ENCODE measurements at regions not wholly inside any gene's neighbourhood (a gene's known extent, or its start where the extent isn't known, plus 50 kb on each side); places are given as distances from the start of the nearest gene placed in this dataset.

DNA sequence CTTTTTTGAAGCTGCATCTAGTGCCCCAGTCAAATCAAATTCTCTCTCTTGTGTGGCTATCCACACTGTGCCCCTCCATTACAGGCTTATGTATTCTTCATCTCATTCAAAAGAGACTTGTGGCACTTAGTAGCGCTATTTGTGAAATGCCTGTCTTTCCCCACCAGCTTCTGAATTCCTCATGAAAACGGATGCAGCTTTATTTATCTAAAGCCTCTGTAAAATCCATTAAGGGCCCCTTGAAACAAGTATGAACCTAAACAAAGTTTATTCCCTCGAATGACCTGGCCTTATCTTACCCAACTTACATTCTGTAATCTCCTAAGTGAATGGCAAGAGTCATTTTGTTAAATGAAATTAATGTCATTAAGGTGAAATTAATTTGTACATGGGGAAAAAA, 417.4 kb upstream of the PIK3C3 start (continued):
- TF ChIP-seq BCLAF1 (IDR thresholded peaks at IDR 0.05) (no peak), SPI1 (IDR thresholded peaks at IDR 0.05; ENCODE audit: borderline replicate concordance, insufficient read depth, low read depth, low read length) (no peak), SMAD1 (IDR thresholded peaks at IDR 0.05; ENCODE audit: low read depth, partially characterized antibody) (no peak), EED (IDR thresholded peaks at IDR 0.05; ENCODE audit: low read depth) (no peak)

DNA sequence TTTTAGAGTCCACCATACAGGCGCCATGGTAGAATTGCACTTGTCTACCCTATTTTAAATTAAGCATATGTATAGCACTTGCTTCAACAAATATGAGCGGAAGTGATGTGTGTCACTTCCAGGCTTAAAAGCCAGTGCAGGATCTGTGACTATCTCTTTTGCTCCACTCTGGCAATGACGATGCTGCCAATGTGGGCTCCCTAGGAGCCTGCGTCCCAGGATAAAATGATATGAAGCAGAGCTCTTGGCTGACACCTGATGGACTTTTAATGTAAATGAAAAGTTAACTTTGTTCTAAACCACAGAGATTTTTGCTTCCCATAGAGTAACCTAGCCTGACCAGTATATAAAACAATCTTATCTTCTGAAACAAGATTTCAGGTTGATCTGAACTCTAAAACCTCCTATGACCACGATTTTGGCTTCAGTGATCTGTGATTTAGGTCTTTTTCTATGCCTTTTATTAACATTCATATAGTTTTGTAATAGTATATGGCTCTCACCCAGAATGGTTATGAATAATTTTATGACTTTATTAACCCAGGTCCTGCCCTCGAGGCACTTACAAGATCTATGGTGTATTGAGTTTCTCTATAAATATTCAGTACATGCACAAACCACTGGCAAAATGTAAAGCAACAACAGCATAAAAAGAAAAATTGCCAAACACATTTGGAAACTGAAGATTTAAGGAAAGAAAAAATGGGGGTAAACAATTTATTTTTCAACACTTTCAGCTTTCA, 422.5 kb upstream of the PIK3C3 start:
- Histone ChIP-seq H3K4me3 (no peak overlapping the region), H2AFZ (ENCODE audit: control insufficient read depth, low read depth, low read length) (no peak overlapping the region), H3K9me3 (replicated peaks; ENCODE audit: control insufficient read depth, insufficient read depth, low read length) (no peaks in the 10 kb centered on the region), H3K36me3 (ENCODE audit: control insufficient read depth in 2 of 2, insufficient read depth in 2 of 2, low read length in 1 of 2) (no peaks in the 10 kb centered on the region), H3K79me2 (ENCODE audit: control insufficient read depth, insufficient read depth, low read length) (no peaks in the 10 kb centered on the region), H3K9ac (ENCODE audit: control insufficient read depth, insufficient read depth, low read length) (no peak overlapping the region), H3K4me1 (ENCODE audit: control insufficient read depth, insufficient read depth, low read length) (no peaks in the 10 kb centered on the region), H3K4me2 (ENCODE audit: control insufficient read depth, insufficient read depth) (no peak overlapping the region), H4K20me1 (ENCODE audit: control insufficient read depth, insufficient read depth) (no peaks in the 10 kb centered on the region), H3K27ac (ENCODE audit: control insufficient read depth, insufficient read depth) (no peak overlapping the region), H3K27me3 (replicated peaks in 1 of 2; ENCODE audit: control insufficient read depth in 2 of 2, insufficient read depth in 2 of 2, low read length in 1 of 2) (no peaks in the 10 kb centered on the region)
- no TSS peak for BruUV-seq (replicated peaks)
- FAIRE-seq, result no peak
- in situ Hi-C loops (cut with MboI), result no loop called here
- ChIA-PET POLR2A (no interaction called here), RAD21 (ENCODE audit: unreplicated experiment) (no interaction called here), CTCF (no interaction called here), SMC1A (ENCODE audit: uncharacterized antibody, unreplicated experiment) (no interaction called here)
- DNase-seq (ENCODE audit: low read depth, low spot score), result no peak
- no peak for ATAC-seq
- WGBS (ENCODE audit: insufficient coverage, insufficient replicate concordance, low lambda C conversion rate, missing lambda C conversion rate), result 22% methylated on average over 6 of the region's 6 CpGs
- TF ChIP-seq, protein P1, sequence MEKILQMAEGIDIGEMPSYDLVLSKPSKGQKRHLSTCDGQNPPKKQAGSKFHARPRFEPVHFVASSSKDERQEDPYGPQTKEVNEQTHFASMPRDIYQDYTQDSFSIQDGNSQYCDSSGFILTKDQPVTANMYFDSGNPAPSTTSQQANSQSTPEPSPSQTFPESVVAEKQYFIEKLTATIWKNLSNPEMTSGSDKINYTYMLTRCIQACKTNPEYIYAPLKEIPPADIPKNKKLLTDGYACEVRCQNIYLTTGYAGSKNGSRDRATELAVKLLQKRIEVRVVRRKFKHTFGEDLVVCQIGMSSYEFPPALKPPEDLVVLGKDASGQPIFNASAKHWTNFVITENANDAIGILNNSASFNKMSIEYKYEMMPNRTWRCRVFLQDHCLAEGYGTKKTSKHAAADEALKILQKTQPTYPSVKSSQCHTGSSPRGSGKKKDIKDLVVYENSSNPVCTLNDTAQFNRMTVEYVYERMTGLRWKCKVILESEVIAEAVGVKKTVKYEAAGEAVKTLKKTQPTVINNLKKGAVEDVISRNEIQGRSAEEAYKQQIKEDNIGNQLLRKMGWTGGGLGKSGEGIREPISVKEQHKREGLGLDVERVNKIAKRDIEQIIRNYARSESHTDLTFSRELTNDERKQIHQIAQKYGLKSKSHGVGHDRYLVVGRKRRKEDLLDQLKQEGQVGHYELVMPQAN (conservative IDR thresholded peaks at IDR 0.05), result no peak
- TF ChIP-seq IKZF2 (IDR thresholded peaks at IDR 0.05), result no peak
- TF ChIP-seq FOS (IDR thresholded peaks at IDR 0.05; ENCODE audit: borderline replicate concordance, extremely low read depth, insufficient read length), result no peak
- TF ChIP-seq IRF5 (IDR thresholded peaks at IDR 0.05; ENCODE audit: borderline replicate concordance), result no peak
- no peak for TF ChIP-seq JUNB (IDR thresholded peaks at IDR 0.05)
- no peak for TF ChIP-seq RBBP5 (conservative IDR thresholded peaks at IDR 0.05)
- TF ChIP-seq, protein P2, sequence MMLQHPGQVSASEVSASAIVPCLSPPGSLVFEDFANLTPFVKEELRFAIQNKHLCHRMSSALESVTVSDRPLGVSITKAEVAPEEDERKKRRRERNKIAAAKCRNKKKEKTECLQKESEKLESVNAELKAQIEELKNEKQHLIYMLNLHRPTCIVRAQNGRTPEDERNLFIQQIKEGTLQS (IDR thresholded peaks at IDR 0.05; ENCODE audit: borderline replicate concordance, extremely low read depth, low read depth, low read length), result no peak
- no peak for TF ChIP-seq ETV6 (conservative IDR thresholded peaks at IDR 0.05 in 1 of 2, IDR thresholded peaks at IDR 0.05 in 1 of 2; ENCODE audit: borderline replicate concordance in 1 of 2, low read depth in 1 of 2)
- no peak for TF ChIP-seq SIN3A (IDR thresholded peaks at IDR 0.05; ENCODE audit: low read depth, low read length)
- no peak for TF ChIP-seq ZNF384 (IDR thresholded peaks at IDR 0.05; ENCODE audit: borderline replicate concordance, low read depth, low read length)
- TF ChIP-seq NR2F1 (conservative IDR thresholded peaks at IDR 0.05), result no peak
- intact Hi-C loops (cut with micrococcal nuclease; ENCODE audit: unreplicated experiment), result no loop called here

Measured in GM12878 (cell line).